ENCODE measurements at regions not wholly inside any gene's neighbourhood (a gene's known extent, or its start where the extent isn't known, plus 50 kb on each side); places are given as distances from the start of the nearest gene placed in this dataset.

GRCh38 chr6:110558575-110558974 lies 82.2 kb upstream of the SLC22A16 start:
- Histone ChIP-seq H3K27me3 (no peaks in the 10 kb centered on the region), H3K36me3 (no peaks in the 10 kb centered on the region), H3K9me3 (no peaks in the 10 kb centered on the region), H3K4me3 (ENCODE audit: low read depth in 1 of 2, low read length in 1 of 2) (no peak overlapping the region), H3K27ac (no peak overlapping the region), H3K4me1 (ENCODE audit: control insufficient read depth in 1 of 2, insufficient read depth in 1 of 2, low read depth in 1 of 2, low read length in 1 of 2) (peaks cover 5 to 9% of the 10 kb centered on the region in 2 experiments)
- no peak for TF ChIP-seq CTCF (IDR thresholded peaks at IDR 0.05)

GRCh38 chr6:110557199-110557598 lies 80.8 kb upstream of the SLC22A16 start:
- peaks cover 5 to 9% of the 10 kb centered on the region in 2 experiments for H3K4me1 ChIP-seq (ENCODE audit: control insufficient read depth in 1 of 2, insufficient read depth in 1 of 2, low read depth in 1 of 2, low read length in 1 of 2)

GRCh38 chr6:110556317-110557110 lies 80.1 kb upstream of the SLC22A16 start:
- no peak overlapping the region for H3K4me3 ChIP-seq (ENCODE audit: low read depth in 1 of 2, low read length in 1 of 2)
- TF ChIP-seq CTCF (IDR thresholded peaks at IDR 0.05) = no peak
- no peaks in the 10 kb centered on the region for H3K27me3 ChIP-seq
- H3K4me1 ChIP-seq (ENCODE audit: control insufficient read depth in 1 of 2, insufficient read depth in 1 of 2, low read depth in 1 of 2, low read length in 1 of 2) = peaks cover 5 to 9% of the 10 kb centered on the region in 2 experiments
- H3K27ac ChIP-seq = no peak overlapping the region
- H3K9me3 ChIP-seq = no peaks in the 10 kb centered on the region
- no peaks in the 10 kb centered on the region for H3K36me3 ChIP-seq

More at GRCh38 chr6:110557199-110557598, 80.8 kb upstream of the SLC22A16 start:
- no peak for TF ChIP-seq CTCF (IDR thresholded peaks at IDR 0.05)
- Histone ChIP-seq H3K36me3 (no peaks in the 10 kb centered on the region), H3K4me3 (ENCODE audit: low read depth in 1 of 2, low read length in 1 of 2) (no peak overlapping the region), H3K27me3 (no peaks in the 10 kb centered on the region), H3K27ac (no peak overlapping the region), H3K9me3 (no peaks in the 10 kb centered on the region)

- no peak overlapping the region for H3K4me3 ChIP-seq (ENCODE audit: low read depth in 1 of 2, low read length in 1 of 2)
- H3K36me3 ChIP-seq = no peaks in the 10 kb centered on the region
- no peak for TF ChIP-seq CTCF (IDR thresholded peaks at IDR 0.05)
- no peaks in the 10 kb centered on the region for H3K4me1 ChIP-seq (ENCODE audit: control insufficient read depth in 1 of 2, insufficient read depth in 1 of 2, low read depth in 1 of 2, low read length in 1 of 2)
- H3K27ac ChIP-seq = no peak overlapping the region
- no peaks in the 10 kb centered on the region for H3K9me3 ChIP-seq
- no peaks in the 10 kb centered on the region for H3K27me3 ChIP-seq
Measured at GRCh38 chr6:110554966-110555460, 78.6 kb upstream of the SLC22A16 start.

- Histone ChIP-seq H3K4me3 (ENCODE audit: low read depth in 1 of 2, low read length in 1 of 2) (no peak overlapping the region), H3K4me1 (ENCODE audit: control insufficient read depth in 1 of 2, insufficient read depth in 1 of 2, low read depth in 1 of 2, low read length in 1 of 2) (no peaks in the 10 kb centered on the region), H3K9me3 (no peaks in the 10 kb centered on the region), H3K36me3 (no peaks in the 10 kb centered on the region), H3K27ac (no peak overlapping the region), H3K27me3 (no peaks in the 10 kb centered on the region)
- no peak for TF ChIP-seq CTCF (IDR thresholded peaks at IDR 0.05)
Measured at GRCh38 chr6:110554441-110554840, 78.0 kb upstream of the SLC22A16 start.

All from neutrophil (primary cell).